A673 (cell line): ENCODE measurements at regions not wholly inside any gene's neighbourhood (a gene's known extent, or its start where the extent isn't known, plus 50 kb on each side); places are given as distances from the start of the nearest gene placed in this dataset.

Source experiments
- BruUV-seq: library from RNA; stranded (reverse); fragments of 400-500 nt; replicated peaks from 2 replicates; lab custom pipeline; 2021; lab: Mats Ljungman, UMichigan
- CTCF ChIA-PET: fragments of 300-600 bp; sonication (Branson Sonifier 250); formaldehyde crosslinking; loops from one replicate; lab custom pipeline; 2022; ENCODE audit warnings: antibody characterized with exemption; lab: Charles Lee
- POLR2A ChIA-PET: fragments of 300-600 bp; sonication (Branson Sonifier 250); formaldehyde crosslinking; loops from one replicate; lab custom pipeline; 2022; ENCODE audit warnings: antibody characterized with exemption; ENCODE audit not compliant: low non-redundant PET; lab: Charles Lee
- DNase-seq: peaks from one replicate; pipeline ENCODE4 v3.0.0-alpha.2; 2015; ENCODE audit warnings: low spot score
- H3K27ac ChIP-seq: fragments of 200-600 bp; sonication (generic); 2 replicates; pipeline ENCODE4 v1.5.1; 2016; ENCODE audit warnings: mixed run types, low read depth, mild to moderate bottlenecking, mixed read lengths, antibody characterized with exemption, low read length; ENCODE audit not compliant: poor library complexity, severe bottlenecking
- H3K27me3 ChIP-seq: fragments of 200-600 bp; sonication (generic); replicated peaks from 2 replicates; pipeline ENCODE4 v1.6.1; 2017; ENCODE audit warnings: mixed run types, low read depth, mild to moderate bottlenecking, mixed read lengths, antibody characterized with exemption, low read length; ENCODE audit not compliant: insufficient read depth, poor library complexity
- H3K36me3 ChIP-seq: fragments of 200-600 bp; sonication (generic); 2 replicates; pipeline ENCODE4 v1.6.1; 2016; ENCODE audit warnings: mixed run types, mild to moderate bottlenecking, mixed read lengths, antibody characterized with exemption, low read length; ENCODE audit not compliant: insufficient read depth, poor library complexity, severe bottlenecking
- H3K4me1 ChIP-seq: fragments of 200-600 bp; sonication (generic); 2 replicates; pipeline ENCODE4 v1.6.1; 2017; ENCODE audit warnings: mixed run types, mild to moderate bottlenecking, mixed read lengths, antibody characterized with exemption, low read length; ENCODE audit not compliant: insufficient read depth, poor library complexity, severe bottlenecking
- H3K4me3 ChIP-seq: fragments of 200-600 bp; sonication (generic); 2 replicates; pipeline ENCODE4 v1.5.1; 2016; ENCODE audit warnings: low read depth, mixed run types, mild to moderate bottlenecking, mixed read lengths, low read length; ENCODE audit not compliant: poor library complexity, severe bottlenecking
- H3K9me3 ChIP-seq: fragments of 200-600 bp; sonication (generic); 2 replicates; pipeline ENCODE4 v1.6.1; 2016; ENCODE audit warnings: mixed run types, low read depth, mild to moderate bottlenecking, mixed read lengths, antibody characterized with exemption, low read length; ENCODE audit not compliant: poor library complexity, severe bottlenecking
- EZH2 ChIP-seq: fragments of 200-600 bp; sonication (generic); IDR thresholded peaks from 2 replicates; pipeline ENCODE4 v1.6.1; 2017; ENCODE audit warnings: borderline replicate concordance, low read depth, mild to moderate bottlenecking, mixed read lengths, antibody characterized with exemption, low read length; ENCODE audit not compliant: poor library complexity, severe bottlenecking
- intact Hi-C: fragments of 100-400 bp; cut with micrococcal nuclease; formaldehyde crosslinking; loops from one replicate; pipeline ENCODE4 v1.10.0; 2022; ENCODE audit not compliant: unreplicated experiment
- TF ChIP-seq, protein P1 (sequence below): fragments of 300-800, 200-600 bp; sonication (generic); conservative IDR thresholded peaks from 2 replicates; pipeline ENCODE4 v1.5.1; 2017; ENCODE audit warnings: low read depth, mild to moderate bottlenecking, antibody characterized with exemption, low read length, moderate library complexity, mixed read lengths

DNA sequence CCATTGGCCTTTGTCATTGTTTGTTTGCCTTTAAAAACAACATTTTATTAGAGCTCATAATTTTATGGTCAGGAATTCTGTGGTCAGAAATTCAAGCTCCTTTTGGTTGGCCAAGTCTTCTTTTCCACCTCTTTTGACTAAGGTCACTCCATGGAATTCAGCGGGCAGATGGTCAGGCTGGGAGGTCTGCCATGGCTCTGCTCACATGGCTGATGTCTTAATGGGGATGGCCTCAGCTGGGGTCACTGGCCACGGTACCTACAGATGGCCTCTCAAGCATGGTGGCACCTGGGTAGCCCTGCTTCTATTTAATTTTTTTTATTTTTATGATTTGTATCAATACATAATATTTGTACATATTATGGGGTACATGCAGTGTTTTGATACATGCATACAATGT, 360.8 kb upstream of the MCTP2 start:
- no peak for DNase-seq
- Histone ChIP-seq H3K9me3 (no peaks in the 10 kb centered on the region), H3K4me1 (no peaks in the 10 kb centered on the region), H3K4me3 (no peak overlapping the region), H3K27ac (no peak overlapping the region), H3K27me3 (no peaks in the 10 kb centered on the region), H3K36me3 (no peaks in the 10 kb centered on the region)
- intact Hi-C loops = no loop called here
- ChIA-PET POLR2A (no interaction called here), CTCF (no interaction called here)
- TF ChIP-seq, protein P1, sequence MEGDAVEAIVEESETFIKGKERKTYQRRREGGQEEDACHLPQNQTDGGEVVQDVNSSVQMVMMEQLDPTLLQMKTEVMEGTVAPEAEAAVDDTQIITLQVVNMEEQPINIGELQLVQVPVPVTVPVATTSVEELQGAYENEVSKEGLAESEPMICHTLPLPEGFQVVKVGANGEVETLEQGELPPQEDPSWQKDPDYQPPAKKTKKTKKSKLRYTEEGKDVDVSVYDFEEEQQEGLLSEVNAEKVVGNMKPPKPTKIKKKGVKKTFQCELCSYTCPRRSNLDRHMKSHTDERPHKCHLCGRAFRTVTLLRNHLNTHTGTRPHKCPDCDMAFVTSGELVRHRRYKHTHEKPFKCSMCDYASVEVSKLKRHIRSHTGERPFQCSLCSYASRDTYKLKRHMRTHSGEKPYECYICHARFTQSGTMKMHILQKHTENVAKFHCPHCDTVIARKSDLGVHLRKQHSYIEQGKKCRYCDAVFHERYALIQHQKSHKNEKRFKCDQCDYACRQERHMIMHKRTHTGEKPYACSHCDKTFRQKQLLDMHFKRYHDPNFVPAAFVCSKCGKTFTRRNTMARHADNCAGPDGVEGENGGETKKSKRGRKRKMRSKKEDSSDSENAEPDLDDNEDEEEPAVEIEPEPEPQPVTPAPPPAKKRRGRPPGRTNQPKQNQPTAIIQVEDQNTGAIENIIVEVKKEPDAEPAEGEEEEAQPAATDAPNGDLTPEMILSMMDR = no peak
- TF ChIP-seq EZH2 = no peak
- BruUV-seq = no TSS peak

- no peak overlapping the region for H3K4me3 ChIP-seq
- CTCF ChIA-PET = no interaction called here
- BruUV-seq = no TSS peak
- no peak for DNase-seq
- H3K36me3 ChIP-seq = no peaks in the 10 kb centered on the region
- TF ChIP-seq, protein P1 = no peak
- intact Hi-C loops = no loop called here
- no peak overlapping the region for H3K27ac ChIP-seq
- POLR2A ChIA-PET = no interaction called here
- H3K4me1 ChIP-seq = no peaks in the 10 kb centered on the region
- H3K27me3 ChIP-seq = no peaks in the 10 kb centered on the region
- H3K9me3 ChIP-seq = no peaks in the 10 kb centered on the region
These were observed 364.4 kb upstream of the MCTP2 start for GRCh38 chr15:93866948-93867347.

- H3K36me3 ChIP-seq = no peaks in the 10 kb centered on the region
- CTCF ChIA-PET = no interaction called here
- intact Hi-C loops = no loop called here
- H3K4me3 ChIP-seq = no peak overlapping the region
- POLR2A ChIA-PET = no interaction called here
- no TSS peak for BruUV-seq
- H3K27me3 ChIP-seq = no peaks in the 10 kb centered on the region
- no peak for DNase-seq
- no peak for TF ChIP-seq EZH2
- TF ChIP-seq, protein P1 = no peak
- no peak overlapping the region for H3K27ac ChIP-seq
- H3K9me3 ChIP-seq = no peaks in the 10 kb centered on the region
- no peaks in the 10 kb centered on the region for H3K4me1 ChIP-seq
These were observed 364.9 kb upstream of the MCTP2 start for GRCh38 chr15:93866476-93866875.
